ENCODE measurements at regions not wholly inside any gene's neighbourhood (a gene's known extent, or its start where the extent isn't known, plus 50 kb on each side); places are given as distances from the start of the nearest gene placed in this dataset.

GRCh38 chr2:146241023-146241422 is 1603.8 kb upstream of the ACVR2A start:
- DNase-seq: no peak

- no peak for DNase-seq
Observed at GRCh38 chr2:146240391-146240790, 1604.4 kb upstream of the ACVR2A start.

- no peak for DNase-seq
Observed at GRCh38 chr2:146239392-146240135, 1605.3 kb upstream of the ACVR2A start.

- DNase-seq: no peak
Observed at GRCh38 chr2:146238254-146238966, 1606.4 kb upstream of the ACVR2A start.

GRCh38 chr2:146235158-146235557 is 1609.7 kb upstream of the ACVR2A start:
- no peak for DNase-seq

GRCh38 chr2:146229508-146230155 is 1615.2 kb upstream of the ACVR2A start:
- no peak for DNase-seq

GRCh38 chr2:146228466-146229058 is 1616.3 kb upstream of the ACVR2A start:
- no peak for DNase-seq

GRCh38 chr2:146228020-146228393 is 1616.8 kb upstream of the ACVR2A start:
- no peak for DNase-seq

GRCh38 chr2:146227152-146228019 is 1617.4 kb upstream of the ACVR2A start:
- no peak for DNase-seq

GRCh38 chr2:146226077-146226476 is 1618.8 kb upstream of the ACVR2A start:
- DNase-seq: no peak

- no peak for DNase-seq
Observed at GRCh38 chr2:146221826-146222225, 1623.0 kb upstream of the ACVR2A start.

GRCh38 chr2:146220957-146221356 is 1623.9 kb upstream of the ACVR2A start:
- no peak for DNase-seq

- DNase-seq: no peak
Observed at GRCh38 chr2:146214394-146214929, 1630.4 kb upstream of the ACVR2A start.

- DNase-seq: no peak
Observed at GRCh38 chr2:146213674-146214073, 1631.2 kb upstream of the ACVR2A start.

- DNase-seq: no peak
Observed at GRCh38 chr2:146212602-146213001, 1632.2 kb upstream of the ACVR2A start.

GRCh38 chr2:146209842-146210275 is 1635.0 kb upstream of the ACVR2A start:
- DNase-seq: no peak

GRCh38 chr2:146207901-146208300 is 1636.9 kb upstream of the ACVR2A start:
- no peak for DNase-seq

- DNase-seq: no peak
Observed at GRCh38 chr2:146207417-146207816, 1637.4 kb upstream of the ACVR2A start.

GRCh38 chr2:146203064-146203624 is 1641.7 kb upstream of the ACVR2A start:
- DNase-seq: no peak

GRCh38 chr2:146193619-146194018 is 1651.2 kb upstream of the ACVR2A start:
- DNase-seq: no peak

- no peak for DNase-seq
Observed at GRCh38 chr2:146189541-146189940, 1655.3 kb upstream of the ACVR2A start.

- DNase-seq: no peak
Observed at GRCh38 chr2:146173934-146174333, 1654.0 kb upstream of the ZEB2 start.
